MM.1S (cell line): ENCODE measurements at regions not wholly inside any gene's neighbourhood (a gene's known extent, or its start where the extent isn't known, plus 50 kb on each side); places are given as distances from the start of the nearest gene placed in this dataset.

Source experiments
- DNase-seq: peaks from one replicate; pipeline ENCODE4 v3.0.0-alpha.2; 2015
- H2AFZ ChIP-seq: fragments of 300-600 bp; sonication (generic); 2 replicates; pipeline ENCODE4 v1.6.0; 2016; ENCODE audit warnings: antibody characterized with exemption, low read length
- H3F3A ChIP-seq: fragments of 300-600 bp; sonication (generic); 2 replicates; pipeline ENCODE4 v1.6.1; 2016; ENCODE audit warnings: mild to moderate bottlenecking, antibody characterized with exemption, low read length, moderate library complexity, mixed read lengths; ENCODE audit not compliant: insufficient read depth
- H3K27ac ChIP-seq: fragments of 300-600 bp; sonication (generic); 2 replicates; pipeline ENCODE4 v1.5.1; 2016; ENCODE audit warnings: mild to moderate bottlenecking, low read length
- H3K27me3 ChIP-seq: fragments of 300-600 bp; sonication (generic); replicated peaks from 2 replicates; pipeline ENCODE4 v1.6.0; 2016; ENCODE audit warnings: low read length; ENCODE audit not compliant: insufficient read depth
- H3K36me3 ChIP-seq: fragments of 300-600 bp; sonication (generic); replicated peaks from 2 replicates; pipeline ENCODE4 v1.6.1; 2016; ENCODE audit warnings: mild to moderate bottlenecking, low read length, mixed read lengths; ENCODE audit not compliant: insufficient read depth
- H3K4me1 ChIP-seq: fragments of 300-600 bp; sonication (generic); 2 replicates; pipeline ENCODE4 v1.6.1; 2016; ENCODE audit warnings: low read length, mixed read lengths
- H3K4me2 ChIP-seq: fragments of 300-600 bp; sonication (generic); 2 replicates; pipeline ENCODE4 v1.6.0; 2016; ENCODE audit warnings: low read depth, low read length
- H3K4me3 ChIP-seq: fragments of 300-600 bp; sonication (generic); 2 replicates; pipeline ENCODE4 v1.5.1; 2016; ENCODE audit warnings: low read length, mixed read lengths
- H3K79me2 ChIP-seq: fragments of 300-600 bp; sonication (generic); 2 replicates; pipeline ENCODE4 v1.6.1; 2016; ENCODE audit warnings: mixed run types, low read length, mixed read lengths
- H3K9ac ChIP-seq: fragments of 300-600 bp; sonication (generic); 2 replicates; pipeline ENCODE4 v1.6.1; 2016; ENCODE audit warnings: low read length, mixed read lengths
- H3K9me2 ChIP-seq: fragments of 300-600 bp; sonication (generic); replicated peaks from 2 replicates; pipeline ENCODE4 v1.6.1; 2016; ENCODE audit warnings: mild to moderate bottlenecking, low read length, mixed read lengths; ENCODE audit not compliant: insufficient read depth
- H3K9me3 ChIP-seq: fragments of 300-600 bp; sonication (generic); replicated peaks from 2 replicates; pipeline ENCODE4 v1.6.1; 2016; ENCODE audit warnings: mild to moderate bottlenecking, low read length, mixed read lengths; ENCODE audit not compliant: insufficient read depth
- H4K20me1 ChIP-seq: fragments of 300-600 bp; sonication (generic); 2 replicates; pipeline ENCODE4 v1.6.1; 2016; ENCODE audit warnings: mild to moderate bottlenecking, low read length, moderate library complexity, mixed read lengths; ENCODE audit not compliant: insufficient read depth
- EZH2 ChIP-seq: fragments of 300-600 bp; sonication (generic); optimal IDR thresholded peaks from 2 replicates; pipeline ENCODE3; 2017; ENCODE audit warnings: low read depth, mild to moderate bottlenecking, antibody characterized with exemption, low read length, mixed read lengths
- EZH2phosphoT487 ChIP-seq: fragments of 300-600 bp; sonication (generic); IDR thresholded peaks from 2 replicates; pipeline ENCODE4 v1.6.1; 2018; ENCODE audit warnings: antibody characterized with exemption, low read length
- TF ChIP-seq, protein P1 (sequence below): fragments of 300-600 bp; sonication (generic); IDR thresholded peaks from 2 replicates; pipeline ENCODE4 v1.5.1; 2016; ENCODE audit warnings: antibody characterized with exemption, low read length, mixed read lengths

DNA sequence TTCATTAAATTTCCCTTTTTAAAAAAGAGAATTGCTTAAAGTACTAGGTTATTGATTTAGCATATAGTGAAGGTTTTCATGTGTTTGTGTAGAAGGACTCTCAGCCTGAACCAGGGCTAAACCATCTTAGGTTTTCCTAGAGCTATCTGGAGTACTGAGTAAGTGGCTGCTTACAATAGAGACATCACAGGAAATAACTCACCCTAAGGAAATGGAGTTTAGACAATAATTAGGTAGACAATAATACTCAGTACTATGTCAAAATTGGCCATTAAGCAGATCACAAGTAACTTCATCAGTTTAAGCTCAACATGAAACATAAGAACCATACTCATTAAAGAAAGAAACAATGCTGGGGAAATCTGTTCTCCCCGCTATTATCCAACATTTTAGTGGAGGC lies 240.0 kb downstream of the RND3 start:
- Histone ChIP-seq H3K79me2 (no peaks in the 10 kb centered on the region), H3K9me2 (no peaks in the 10 kb centered on the region), H3K9ac (no peak overlapping the region), H2AFZ (no peak overlapping the region), H3K4me3 (no peak overlapping the region), H3K36me3 (no peaks in the 10 kb centered on the region), H3K27ac (no peak overlapping the region), H3K4me1 (no peaks in the 10 kb centered on the region), H3K4me2 (no peak overlapping the region), H3F3A (no peaks in the 10 kb centered on the region), H3K27me3 (no peaks in the 10 kb centered on the region), H4K20me1 (no peaks in the 10 kb centered on the region), H3K9me3 (no peaks in the 10 kb centered on the region)
- no peak for DNase-seq
- no peak for TF ChIP-seq EZH2

GRCh38 chr2:150234787-150235446 lies 252.6 kb downstream of the RND3 start:
- no peak overlapping the region for H2AFZ ChIP-seq
- H3K4me3 ChIP-seq = no peak overlapping the region
- H4K20me1 ChIP-seq = no peaks in the 10 kb centered on the region
- no peaks in the 10 kb centered on the region for H3K9me2 ChIP-seq
- no peaks in the 10 kb centered on the region for H3F3A ChIP-seq
- no peak overlapping the region for H3K27ac ChIP-seq
- no peak for DNase-seq
- no peaks in the 10 kb centered on the region for H3K9me3 ChIP-seq
- H3K27me3 ChIP-seq = no peaks in the 10 kb centered on the region
- H3K4me1 ChIP-seq = no peaks in the 10 kb centered on the region
- H3K4me2 ChIP-seq = no peak overlapping the region
- H3K36me3 ChIP-seq = no peaks in the 10 kb centered on the region
- H3K79me2 ChIP-seq = no peaks in the 10 kb centered on the region
- TF ChIP-seq EZH2 (no peak), EZH2phosphoT487 (no peak)
- TF ChIP-seq, protein P1, sequence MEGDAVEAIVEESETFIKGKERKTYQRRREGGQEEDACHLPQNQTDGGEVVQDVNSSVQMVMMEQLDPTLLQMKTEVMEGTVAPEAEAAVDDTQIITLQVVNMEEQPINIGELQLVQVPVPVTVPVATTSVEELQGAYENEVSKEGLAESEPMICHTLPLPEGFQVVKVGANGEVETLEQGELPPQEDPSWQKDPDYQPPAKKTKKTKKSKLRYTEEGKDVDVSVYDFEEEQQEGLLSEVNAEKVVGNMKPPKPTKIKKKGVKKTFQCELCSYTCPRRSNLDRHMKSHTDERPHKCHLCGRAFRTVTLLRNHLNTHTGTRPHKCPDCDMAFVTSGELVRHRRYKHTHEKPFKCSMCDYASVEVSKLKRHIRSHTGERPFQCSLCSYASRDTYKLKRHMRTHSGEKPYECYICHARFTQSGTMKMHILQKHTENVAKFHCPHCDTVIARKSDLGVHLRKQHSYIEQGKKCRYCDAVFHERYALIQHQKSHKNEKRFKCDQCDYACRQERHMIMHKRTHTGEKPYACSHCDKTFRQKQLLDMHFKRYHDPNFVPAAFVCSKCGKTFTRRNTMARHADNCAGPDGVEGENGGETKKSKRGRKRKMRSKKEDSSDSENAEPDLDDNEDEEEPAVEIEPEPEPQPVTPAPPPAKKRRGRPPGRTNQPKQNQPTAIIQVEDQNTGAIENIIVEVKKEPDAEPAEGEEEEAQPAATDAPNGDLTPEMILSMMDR = no peak
- H3K9ac ChIP-seq = no peak overlapping the region

GRCh38 chr2:150232871-150233270 lies 254.6 kb downstream of the RND3 start:
- DNase-seq = no peak
- no peak overlapping the region for H3K27ac ChIP-seq

GRCh38 chr2:150232321-150232720 lies 255.1 kb downstream of the RND3 start:
- DNase-seq = no peak
- H3F3A ChIP-seq = no peaks in the 10 kb centered on the region
- H3K79me2 ChIP-seq = no peaks in the 10 kb centered on the region
- no peaks in the 10 kb centered on the region for H3K9me3 ChIP-seq
- H3K4me3 ChIP-seq = no peak overlapping the region
- H3K9ac ChIP-seq = no peak overlapping the region
- no peaks in the 10 kb centered on the region for H3K36me3 ChIP-seq
- no peaks in the 10 kb centered on the region for H3K9me2 ChIP-seq
- no peak overlapping the region for H3K27ac ChIP-seq
- no peak overlapping the region for H3K4me2 ChIP-seq
- no peaks in the 10 kb centered on the region for H3K27me3 ChIP-seq
- TF ChIP-seq, protein P1 = no peak
- no peak for TF ChIP-seq EZH2
- TF ChIP-seq EZH2phosphoT487 = no peak
- no peak overlapping the region for H2AFZ ChIP-seq
- no peaks in the 10 kb centered on the region for H4K20me1 ChIP-seq
- H3K4me1 ChIP-seq = no peaks in the 10 kb centered on the region

More at GRCh38 chr2:150232871-150233270, 254.6 kb downstream of the RND3 start:
- no peaks in the 10 kb centered on the region for H3F3A ChIP-seq
- no peak overlapping the region for H3K9ac ChIP-seq
- no peak overlapping the region for H2AFZ ChIP-seq
- H3K79me2 ChIP-seq = no peaks in the 10 kb centered on the region
- H3K4me3 ChIP-seq = no peak overlapping the region
- no peaks in the 10 kb centered on the region for H3K9me3 ChIP-seq
- no peak overlapping the region for H3K4me2 ChIP-seq
- TF ChIP-seq EZH2phosphoT487 = no peak
- TF ChIP-seq EZH2 = no peak
- TF ChIP-seq, protein P1 = no peak
- H3K4me1 ChIP-seq = no peaks in the 10 kb centered on the region
- no peaks in the 10 kb centered on the region for H3K27me3 ChIP-seq
- no peaks in the 10 kb centered on the region for H3K36me3 ChIP-seq
- H4K20me1 ChIP-seq = no peaks in the 10 kb centered on the region
- H3K9me2 ChIP-seq = no peaks in the 10 kb centered on the region
